ENCODE measurements at regions not wholly inside any gene's neighbourhood (a gene's known extent, or its start where the extent isn't known, plus 50 kb on each side); places are given as distances from the start of the nearest gene placed in this dataset.

- DNase-seq (ENCODE audit: low spot score) = no peak
Measured at GRCh38 chr5:173557123-173557903, 59.1 kb downstream of the BOD1 start.

- DNase-seq (ENCODE audit: low spot score) = no peak
Measured at GRCh38 chr5:173556142-173557028, 60.1 kb downstream of the BOD1 start.

DNA sequence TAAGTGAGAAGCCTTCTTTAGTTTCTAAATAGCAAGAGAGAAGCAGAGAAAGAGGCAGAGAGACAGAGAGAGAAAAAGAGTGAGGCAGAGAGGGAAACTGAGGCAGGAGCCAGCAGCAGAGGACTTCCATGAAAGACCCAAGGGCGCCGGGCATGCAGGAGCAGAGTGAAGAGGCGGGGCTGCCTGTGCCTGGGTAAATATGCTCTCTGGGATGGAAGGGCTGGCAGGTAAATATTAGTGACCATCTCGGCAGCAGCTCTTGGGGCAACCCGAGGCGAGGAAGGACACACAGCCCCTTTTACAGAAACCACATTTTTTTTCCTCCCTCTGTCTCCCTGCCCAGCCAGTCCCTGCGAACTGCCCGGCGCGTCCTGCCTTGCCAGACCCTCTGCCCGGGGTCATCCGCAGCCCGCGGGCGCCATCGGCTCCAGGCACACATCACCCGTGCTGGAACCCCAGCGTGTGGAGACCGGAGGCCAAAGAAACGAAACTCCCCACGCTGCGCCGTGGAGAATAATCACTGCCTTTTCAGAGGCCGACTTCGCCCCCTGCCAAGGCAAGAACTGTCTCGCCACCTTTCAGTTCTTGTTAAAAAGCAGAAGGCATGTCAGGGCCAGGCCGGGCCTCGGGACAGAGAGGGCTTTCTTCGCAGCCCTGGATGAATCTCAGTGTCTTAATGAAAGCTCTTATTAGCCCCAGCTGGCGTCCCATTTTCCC, 61.3 kb downstream of the BOD1 start:
- DNase-seq (ENCODE audit: low spot score) = no peak

DNA sequence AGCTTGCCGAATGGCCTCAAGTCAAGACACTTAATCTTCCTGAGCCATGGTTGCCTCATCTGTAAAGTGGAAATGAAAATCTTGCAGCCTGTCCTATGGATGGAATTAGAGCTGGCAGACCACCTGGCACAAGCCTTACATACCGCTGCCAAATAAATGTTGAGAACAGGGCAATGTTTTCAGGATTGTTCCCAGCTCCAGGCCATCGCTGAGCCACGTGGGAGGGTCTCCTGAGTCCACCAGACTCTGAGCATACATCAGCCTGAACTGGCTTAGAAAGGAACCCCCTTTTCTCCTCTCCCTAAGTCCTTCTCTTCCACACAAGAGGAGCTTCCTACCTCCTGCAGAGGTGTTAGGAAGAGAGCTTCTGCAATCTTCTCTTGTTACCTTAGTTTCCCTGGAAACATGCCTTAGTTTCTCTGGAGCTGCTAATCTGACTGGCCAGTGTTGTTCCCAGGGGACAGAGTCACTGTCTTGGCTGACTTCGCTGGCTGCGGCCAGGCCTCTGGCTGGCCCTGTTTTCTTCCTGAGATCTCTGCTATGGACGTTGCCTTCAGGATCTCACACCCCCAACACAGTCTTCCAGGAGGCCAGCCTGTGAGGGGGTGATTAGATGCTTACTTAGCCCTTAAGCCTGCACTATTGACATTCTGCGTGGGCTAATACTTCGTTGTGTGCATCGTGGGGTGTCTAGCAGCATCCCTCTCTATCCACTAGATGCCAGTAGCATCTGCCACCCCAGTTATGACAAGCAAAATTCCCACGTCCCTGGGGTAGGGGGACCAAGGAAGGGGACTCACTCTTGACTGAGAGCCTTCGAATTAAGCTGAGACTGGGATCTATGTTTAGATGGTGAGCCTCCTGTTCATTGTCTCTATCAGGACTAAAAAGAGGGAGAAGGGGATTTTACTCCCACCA, 62.2 kb downstream of the BOD1 start:
- no peak for DNase-seq (ENCODE audit: low spot score)

- no peak for DNase-seq (ENCODE audit: low spot score)
Measured at GRCh38 chr5:173550641-173551040, 65.8 kb downstream of the BOD1 start.

- no peak for DNase-seq (ENCODE audit: low spot score)
Measured at GRCh38 chr5:173549644-173550043, 66.8 kb downstream of the BOD1 start.

DNA sequence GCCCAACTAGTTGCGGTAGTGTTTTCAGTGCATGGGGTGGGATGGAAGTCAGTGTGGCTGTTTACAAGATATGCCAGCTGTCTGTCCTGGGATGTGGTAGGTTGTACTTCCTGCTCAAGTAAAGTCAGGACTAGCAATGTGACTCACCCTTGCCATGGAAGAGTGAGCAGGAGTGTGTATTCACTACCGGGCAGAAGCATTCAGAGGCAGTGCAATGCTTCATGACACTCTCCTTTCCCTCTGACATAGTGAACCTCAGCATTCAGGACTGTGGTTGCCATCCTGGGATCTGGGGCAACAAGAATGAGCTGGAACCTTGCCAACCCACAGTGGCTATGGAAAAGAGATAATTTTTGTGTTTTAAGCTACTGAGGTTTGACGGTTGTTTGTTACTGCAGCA, 68.9 kb downstream of the BOD1 start:
- no peak for DNase-seq (ENCODE audit: low spot score)

DNA sequence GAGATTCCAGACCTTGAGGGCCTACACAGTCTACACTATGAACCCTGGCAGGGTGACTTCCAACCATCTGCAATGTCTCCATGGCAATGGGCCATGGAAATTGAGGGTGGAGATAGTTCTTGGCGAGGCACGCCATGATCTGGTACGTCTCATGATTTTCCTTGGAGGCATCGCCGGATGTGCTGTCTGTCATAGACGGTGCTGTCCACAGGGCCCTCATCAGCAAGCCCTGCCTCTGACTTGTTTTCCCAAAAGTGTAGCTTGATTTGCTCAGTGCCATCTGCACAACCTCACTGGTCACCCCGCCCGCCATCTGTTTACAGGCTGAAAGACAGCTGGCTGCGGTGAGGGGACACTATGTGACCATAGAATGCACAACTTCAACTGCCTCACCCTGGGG, 73.5 kb downstream of the BOD1 start:
- no peak for DNase-seq (ENCODE audit: low spot score)

DNA sequence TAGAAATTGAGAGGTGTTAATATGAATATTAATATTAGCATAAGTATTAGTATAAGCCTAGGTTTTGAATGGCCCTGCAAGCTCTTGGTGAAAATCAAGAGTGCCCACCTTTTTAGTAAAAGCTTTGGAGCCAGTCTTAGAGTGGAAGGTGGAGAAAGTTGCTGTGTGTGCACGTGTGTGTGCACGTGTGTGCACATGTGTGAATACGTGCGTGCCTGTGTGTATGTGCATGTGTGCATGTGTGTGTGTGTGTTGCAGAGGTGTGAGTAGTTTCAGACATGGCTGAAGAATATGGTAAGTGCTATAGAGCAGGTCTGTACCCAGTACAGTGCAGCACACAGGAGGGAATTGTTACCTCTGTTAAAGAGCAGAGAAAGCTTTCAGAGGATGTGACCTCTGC, 74.3 kb downstream of the BOD1 start:
- no peak for DNase-seq (ENCODE audit: low spot score)

DNA sequence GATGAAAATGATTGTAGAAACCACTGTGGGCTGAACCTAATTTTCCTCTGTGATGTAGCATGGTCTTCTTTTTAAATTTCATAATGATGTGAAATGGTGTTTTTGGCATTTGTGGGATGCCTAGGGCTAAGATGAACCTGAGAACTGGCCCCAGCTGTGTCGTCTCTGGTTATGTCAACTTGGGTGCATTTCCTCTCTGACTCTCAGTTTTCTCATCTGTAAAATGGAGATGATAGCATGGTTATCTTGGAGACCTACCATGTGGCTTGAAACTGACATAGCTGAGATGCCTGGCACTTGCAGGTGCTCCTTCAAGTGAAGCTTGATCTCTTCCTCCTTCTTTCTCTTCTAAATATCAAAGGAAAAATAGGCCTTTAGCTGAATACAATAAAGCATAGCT, 77.8 kb downstream of the BOD1 start:
- DNase-seq (ENCODE audit: low spot score) = no peak

- no peak for DNase-seq (ENCODE audit: low spot score)
Measured at GRCh38 chr5:173538018-173538417, 78.4 kb downstream of the BOD1 start.

DNA sequence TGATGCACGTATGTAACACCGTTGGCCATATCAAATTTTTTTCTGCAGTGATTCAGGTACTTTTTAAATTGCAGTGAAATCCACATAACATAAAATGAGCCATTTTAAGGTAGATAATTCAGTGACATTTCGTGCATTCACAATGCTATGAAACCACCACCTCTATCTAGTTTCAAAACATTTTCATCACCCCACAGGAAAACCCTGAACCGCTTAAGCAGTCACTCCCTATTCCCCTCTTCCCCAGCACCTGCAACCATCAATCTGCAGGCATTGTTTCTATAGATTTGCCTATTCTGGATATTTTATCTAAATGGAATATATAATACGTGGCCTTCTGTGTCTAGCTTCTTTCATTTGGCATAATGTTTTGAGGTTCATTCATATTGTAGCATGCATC, 79.2 kb downstream of the BOD1 start:
- DNase-seq (ENCODE audit: low spot score) = no peak

- DNase-seq (ENCODE audit: low spot score) = no peak
Measured at GRCh38 chr5:173535976-173536639, 80.3 kb downstream of the BOD1 start.

- DNase-seq (ENCODE audit: low spot score) = no peak
Measured at GRCh38 chr5:173535166-173535975, 81.1 kb downstream of the BOD1 start.

GRCh38 chr5:173534664-173535063, 81.8 kb downstream of the BOD1 start:
- no peak for DNase-seq (ENCODE audit: low spot score)

DNA sequence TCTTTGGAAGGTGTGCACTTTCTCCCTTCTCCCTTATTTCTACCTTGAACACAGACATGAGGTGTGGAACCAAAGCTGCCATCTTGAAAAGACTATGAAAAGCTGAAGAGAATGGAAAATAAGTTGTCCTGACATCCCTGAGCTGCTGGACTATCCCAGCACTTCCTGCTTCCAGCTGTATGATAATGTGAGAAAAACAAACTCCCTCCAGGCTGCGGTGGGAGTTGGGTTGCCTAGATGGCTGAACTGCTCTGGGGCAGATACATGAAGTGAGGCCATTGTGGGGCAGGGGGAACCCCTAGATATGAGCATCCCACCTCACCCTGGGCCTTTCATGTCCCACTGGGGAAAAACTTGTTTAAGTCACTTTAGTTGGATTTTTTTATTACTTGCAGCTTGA, 82.4 kb downstream of the BOD1 start:
- DNase-seq (ENCODE audit: low spot score) = no peak

GRCh38 chr5:173532689-173533250, 83.7 kb downstream of the BOD1 start:
- no peak for DNase-seq (ENCODE audit: low spot score)

DNA sequence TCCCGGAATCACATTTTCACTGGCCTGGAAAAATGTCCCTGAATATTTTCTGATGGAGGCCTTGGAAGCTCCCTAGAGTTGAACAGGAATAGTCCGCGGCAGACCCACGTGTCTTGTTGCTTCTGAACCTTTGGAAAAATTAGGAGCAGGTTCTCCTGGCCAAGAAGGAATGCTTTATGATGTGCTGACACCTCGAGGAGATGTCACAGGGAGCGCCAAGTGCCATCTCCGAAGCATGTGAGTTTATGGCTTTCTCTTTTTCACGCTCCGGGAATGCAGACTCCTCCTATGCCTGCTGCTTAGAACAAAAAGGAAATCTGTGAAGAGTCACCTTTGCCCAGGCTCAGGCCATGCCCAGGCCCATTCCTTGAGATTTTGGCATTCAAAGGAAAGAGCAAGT, 84.6 kb downstream of the BOD1 start:
- DNase-seq (ENCODE audit: low spot score) = no peak

- no peak for DNase-seq (ENCODE audit: low spot score)
Measured at GRCh38 chr5:173530547-173530946, 85.9 kb downstream of the BOD1 start.

DNA sequence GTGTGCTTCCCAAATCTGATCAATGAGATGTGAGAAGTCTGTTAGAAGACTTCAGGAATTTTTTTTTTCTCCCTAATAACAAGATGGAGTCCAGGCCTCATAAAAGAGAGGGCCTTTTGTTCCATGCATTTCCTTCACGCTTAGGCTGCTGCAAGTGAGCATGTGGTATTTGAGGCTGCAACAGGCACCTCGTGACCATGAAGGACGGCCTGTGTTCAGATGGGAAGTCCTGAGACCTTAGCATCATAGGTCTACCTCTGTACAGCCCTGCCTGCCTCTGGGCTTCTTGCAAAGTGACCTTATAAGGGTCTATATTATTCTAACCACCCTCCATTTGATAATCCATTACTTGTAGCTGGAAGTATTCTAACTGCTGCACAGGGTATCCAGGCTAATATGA, 86.6 kb downstream of the BOD1 start:
- DNase-seq (ENCODE audit: low spot score) = no peak

Measured in HuH-7.5 (cell line).